Upper lobe of right lung (tissue), 1 donor: ENCODE measurements at regions not wholly inside any gene's neighbourhood (a gene's known extent, or its start where the extent isn't known, plus 50 kb on each side); places are given as distances from the start of the nearest gene placed in this dataset.

Source experiments
- ATAC-seq: fragments of 200-7000 bp; cut with Tn5 transposase; one replicate; pipeline ENCODE4 v1.9.1; 2020; ENCODE audit warnings: mild to moderate bottlenecking, moderate library complexity
- DNase-seq: peaks from one replicate; pipeline ENCODE4 v3.0.0-alpha.2; 2020
- H3K27ac ChIP-seq: fragments of 200-600 bp; one replicate; pipeline ENCODE4 v1.8.0; 2022
- H3K27me3 ChIP-seq: fragments of 200-600 bp; one replicate; pipeline ENCODE4 v1.8.0; 2022; ENCODE audit warnings: mild to moderate bottlenecking
- H3K36me3 ChIP-seq: fragments of 200-600 bp; one replicate; pipeline ENCODE4 v1.8.0; 2022
- H3K4me1 ChIP-seq: fragments of 200-600 bp; one replicate; pipeline ENCODE4 v1.8.0; 2022
- H3K4me3 ChIP-seq: fragments of 200-600 bp; one replicate; pipeline ENCODE4 v1.8.0; 2022; ENCODE audit warnings: mild to moderate bottlenecking
- H3K9me3 ChIP-seq: fragments of 200-600 bp; one replicate; pipeline ENCODE4 v1.8.0; 2022
- intact Hi-C: fragments of 100-400 bp; cut with DNase I; formaldehyde crosslinking; loops from one replicate; pipeline ENCODE4 v1.11.0; 2022
- TF ChIP-seq, protein P1 (sequence below): fragments of 200-600 bp; IDR thresholded peaks from one replicate; pipeline ENCODE4 v1.8.0; 2022; ENCODE audit warnings: antibody characterized with exemption
- donor health status: DM: no; HTN: yes; CAD: no; lungs with severe emphysema.

DNA sequence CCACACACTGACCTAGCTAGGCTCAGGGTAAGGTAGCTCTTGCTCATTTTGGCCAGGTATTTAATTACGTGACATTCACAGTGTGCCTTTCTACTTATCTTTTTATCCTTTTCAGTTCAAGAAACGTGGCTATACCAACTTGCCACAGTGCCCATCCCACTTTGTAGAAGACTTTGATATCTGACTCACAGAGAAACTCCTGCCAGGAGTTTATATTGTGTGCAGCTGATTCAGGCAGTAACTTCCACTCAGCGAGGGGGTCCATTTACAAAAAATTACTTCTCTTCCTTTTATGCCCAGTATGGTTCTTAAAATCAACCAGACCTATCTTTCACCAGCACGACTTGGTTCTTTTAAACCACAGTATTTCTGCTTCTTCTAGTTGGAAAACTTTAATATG lies 75.6 kb downstream of the PRL start:
- DNase-seq: no peak
- Histone ChIP-seq H3K27me3 (no peaks in the 10 kb centered on the region), H3K4me3 (no peak overlapping the region), H3K9me3 (no peaks in the 10 kb centered on the region), H3K4me1 (no peaks in the 10 kb centered on the region), H3K36me3 (no peaks in the 10 kb centered on the region), H3K27ac (no peak overlapping the region)
- TF ChIP-seq, protein P1, sequence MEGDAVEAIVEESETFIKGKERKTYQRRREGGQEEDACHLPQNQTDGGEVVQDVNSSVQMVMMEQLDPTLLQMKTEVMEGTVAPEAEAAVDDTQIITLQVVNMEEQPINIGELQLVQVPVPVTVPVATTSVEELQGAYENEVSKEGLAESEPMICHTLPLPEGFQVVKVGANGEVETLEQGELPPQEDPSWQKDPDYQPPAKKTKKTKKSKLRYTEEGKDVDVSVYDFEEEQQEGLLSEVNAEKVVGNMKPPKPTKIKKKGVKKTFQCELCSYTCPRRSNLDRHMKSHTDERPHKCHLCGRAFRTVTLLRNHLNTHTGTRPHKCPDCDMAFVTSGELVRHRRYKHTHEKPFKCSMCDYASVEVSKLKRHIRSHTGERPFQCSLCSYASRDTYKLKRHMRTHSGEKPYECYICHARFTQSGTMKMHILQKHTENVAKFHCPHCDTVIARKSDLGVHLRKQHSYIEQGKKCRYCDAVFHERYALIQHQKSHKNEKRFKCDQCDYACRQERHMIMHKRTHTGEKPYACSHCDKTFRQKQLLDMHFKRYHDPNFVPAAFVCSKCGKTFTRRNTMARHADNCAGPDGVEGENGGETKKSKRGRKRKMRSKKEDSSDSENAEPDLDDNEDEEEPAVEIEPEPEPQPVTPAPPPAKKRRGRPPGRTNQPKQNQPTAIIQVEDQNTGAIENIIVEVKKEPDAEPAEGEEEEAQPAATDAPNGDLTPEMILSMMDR: no peak
- no peak for ATAC-seq
- intact Hi-C loops: no loop called here

DNA sequence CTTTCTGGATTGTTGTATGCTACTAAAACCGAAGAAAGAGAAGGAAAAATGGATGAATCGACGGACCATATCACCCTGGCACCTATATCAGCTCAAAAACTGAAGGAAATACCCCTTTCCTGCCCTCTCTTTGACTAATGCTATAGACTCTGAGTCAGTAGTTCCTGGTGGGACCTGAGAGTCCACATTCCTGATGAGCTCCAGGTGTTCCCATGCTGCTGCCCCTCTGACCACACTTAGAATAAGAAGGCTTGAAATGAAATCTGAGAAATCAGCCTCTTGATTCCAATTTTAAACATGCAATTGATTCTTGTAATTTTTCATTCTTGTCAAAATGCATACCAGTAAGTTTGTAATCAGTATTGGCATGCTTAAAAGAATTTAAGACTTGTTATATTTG lies 75.2 kb downstream of the PRL start:
- Histone ChIP-seq H3K4me1 (no peaks in the 10 kb centered on the region), H3K27me3 (no peaks in the 10 kb centered on the region), H3K36me3 (no peaks in the 10 kb centered on the region), H3K4me3 (no peak overlapping the region), H3K27ac (no peak overlapping the region), H3K9me3 (no peaks in the 10 kb centered on the region)
- no peak for ATAC-seq
- intact Hi-C loops: no loop called here
- TF ChIP-seq, protein P1: no peak
- DNase-seq: no peak

DNA sequence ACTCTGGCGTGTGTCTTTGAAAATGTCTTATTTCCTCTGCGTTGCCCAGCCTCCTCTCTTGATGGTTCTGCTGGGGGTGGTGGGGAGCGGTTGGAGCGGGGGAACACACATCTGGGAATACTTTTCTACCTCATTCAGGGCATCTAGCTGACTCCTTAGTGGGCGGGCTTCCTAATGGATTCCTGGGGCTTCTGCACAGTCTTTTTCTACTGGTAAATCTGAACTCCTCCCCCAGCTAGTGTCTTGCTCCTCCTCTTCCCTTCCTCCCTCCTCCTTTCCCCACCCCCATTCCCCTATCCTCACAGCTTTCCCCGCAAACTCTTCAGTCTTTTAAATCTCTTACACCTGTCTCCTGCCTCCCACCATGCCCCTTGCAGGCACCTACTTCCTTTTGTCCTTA lies 74.4 kb downstream of the PRL start:
- DNase-seq (no peak), ATAC-seq (no peak)
- TF ChIP-seq, protein P1: no peak
- no peaks in the 10 kb centered on the region for H3K27me3 ChIP-seq
- no peaks in the 10 kb centered on the region for H3K4me1 ChIP-seq
- intact Hi-C loops: no loop called here
- H3K27ac ChIP-seq: no peak overlapping the region
- H3K9me3 ChIP-seq: no peaks in the 10 kb centered on the region
- no peaks in the 10 kb centered on the region for H3K36me3 ChIP-seq
- no peak overlapping the region for H3K4me3 ChIP-seq

DNA sequence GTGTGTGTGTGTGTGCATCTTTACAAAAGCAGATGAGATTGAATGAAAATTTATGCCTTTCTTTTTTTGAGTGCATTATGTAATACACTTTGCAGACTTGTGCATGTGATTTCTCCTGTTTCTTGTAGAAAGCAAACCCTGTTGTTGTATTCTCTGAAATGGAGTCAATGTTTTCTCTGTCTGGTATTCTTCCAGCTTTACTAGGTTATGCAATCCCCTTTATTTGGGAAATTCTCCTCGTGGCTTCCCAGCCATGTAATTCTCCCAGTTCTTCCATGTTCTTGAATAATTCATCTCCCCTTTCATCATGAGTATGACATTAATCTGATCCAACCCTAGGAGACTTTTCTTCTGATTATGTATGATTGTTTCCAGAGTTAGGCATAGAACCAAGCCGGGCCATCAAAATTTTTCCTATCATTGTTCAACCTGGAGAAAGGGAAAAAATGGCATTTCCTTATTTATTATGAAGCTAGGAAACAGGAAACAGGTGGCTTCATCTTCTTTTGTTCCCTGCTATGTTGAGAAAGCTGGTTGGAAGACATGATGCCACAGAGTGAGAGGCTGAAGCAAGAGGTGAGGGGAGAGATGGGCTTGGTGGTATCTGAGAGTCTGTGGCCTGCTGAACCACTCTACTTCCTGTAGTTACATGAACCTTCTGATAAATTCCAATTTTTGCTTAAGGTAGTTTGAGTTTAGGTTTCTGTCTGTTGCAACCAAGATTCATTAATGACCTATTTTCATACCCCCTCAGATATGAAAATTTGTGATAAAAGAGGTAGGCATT lies 68.8 kb downstream of the PRL start:
- no peaks in the 10 kb centered on the region for H3K27me3 ChIP-seq
- no peak for DNase-seq
- TF ChIP-seq, protein P1: no peak
- no peaks in the 10 kb centered on the region for H3K36me3 ChIP-seq
- no peak for ATAC-seq
- H3K27ac ChIP-seq: no peak overlapping the region
- intact Hi-C loops: no loop called here
- no peaks in the 10 kb centered on the region for H3K4me1 ChIP-seq
- no peak overlapping the region for H3K4me3 ChIP-seq
- no peaks in the 10 kb centered on the region for H3K9me3 ChIP-seq

DNA sequence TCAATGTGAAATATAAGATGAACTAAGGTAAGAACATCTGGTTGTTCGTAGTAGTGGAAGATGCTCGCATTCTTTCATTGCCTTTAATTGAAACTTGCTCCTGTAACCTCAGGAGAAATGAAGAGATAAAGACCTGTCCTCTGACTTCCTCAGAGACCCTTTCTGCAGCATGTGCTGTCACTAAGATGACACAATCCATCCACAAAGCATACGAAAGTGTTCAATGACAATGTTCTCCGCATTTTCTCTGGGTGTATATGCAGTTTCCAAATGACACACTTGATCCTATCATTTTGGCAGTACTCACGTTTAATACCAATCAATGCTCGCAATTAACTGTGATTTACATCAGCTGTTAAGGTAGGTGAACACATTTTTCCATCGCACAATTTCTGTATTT lies 65.8 kb downstream of the PRL start:
- H3K4me3 ChIP-seq: no peak overlapping the region
- no peaks in the 10 kb centered on the region for H3K27me3 ChIP-seq
- intact Hi-C loops: no loop called here
- DNase-seq: no peak
- H3K9me3 ChIP-seq: no peaks in the 10 kb centered on the region
- H3K27ac ChIP-seq: no peak overlapping the region
- H3K36me3 ChIP-seq: no peaks in the 10 kb centered on the region
- no peaks in the 10 kb centered on the region for H3K4me1 ChIP-seq
- ATAC-seq: no peak
- TF ChIP-seq, protein P1: no peak

DNA sequence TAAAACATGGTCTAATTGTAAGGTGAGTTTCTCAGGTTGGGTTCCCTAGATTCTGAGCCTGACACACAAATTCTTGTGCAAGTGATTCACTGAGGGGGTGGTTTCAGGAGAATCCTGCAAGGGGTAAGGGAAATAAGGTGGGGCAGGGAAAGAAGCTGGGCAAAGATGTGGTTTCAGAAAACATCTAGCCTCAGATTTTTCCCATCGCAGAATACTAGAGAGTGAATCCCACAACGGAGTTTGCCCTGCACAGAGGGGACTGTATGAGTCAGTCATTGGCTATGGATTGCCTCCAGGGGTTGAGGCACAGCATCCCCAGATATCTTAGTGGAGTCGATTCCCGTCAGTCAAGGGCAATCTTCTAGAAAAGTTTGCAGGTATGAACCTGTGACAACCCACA lies 65.2 kb downstream of the PRL start:
- Histone ChIP-seq H3K27ac (no peak overlapping the region), H3K4me3 (no peak overlapping the region), H3K27me3 (no peaks in the 10 kb centered on the region), H3K4me1 (no peaks in the 10 kb centered on the region), H3K9me3 (no peaks in the 10 kb centered on the region), H3K36me3 (no peaks in the 10 kb centered on the region)
- TF ChIP-seq, protein P1: no peak
- DNase-seq: no peak
- intact Hi-C loops: no loop called here
- no peak for ATAC-seq
